ENCODE measurements at regions not wholly inside any gene's neighbourhood (a gene's known extent, or its start where the extent isn't known, plus 50 kb on each side); places are given as distances from the start of the nearest gene placed in this dataset.

DNA sequence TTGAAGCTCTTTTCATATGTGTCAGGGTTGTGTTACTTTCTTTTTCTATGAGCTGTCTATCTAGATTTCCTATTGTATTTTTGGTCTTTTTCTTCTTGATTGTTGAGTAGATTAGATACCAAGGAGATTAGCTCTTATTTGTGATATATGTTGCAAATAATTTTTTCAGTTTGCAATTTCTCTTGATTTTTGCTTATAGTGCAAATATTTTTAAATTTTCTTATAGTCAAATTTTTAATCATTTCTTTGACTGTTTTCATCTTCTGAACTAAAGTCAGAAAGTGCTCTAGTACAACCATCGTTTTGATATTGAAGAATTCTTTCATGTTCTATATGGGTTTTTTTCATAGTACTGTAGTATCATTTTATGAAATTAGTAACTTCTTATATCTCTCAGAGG lies 193.7 kb downstream of the OSTF1 start:
- no peak for TF ChIP-seq TAF1 (IDR thresholded peaks at IDR 0.05; ENCODE audit: low read depth)
- no peak for TF ChIP-seq EP300 (IDR thresholded peaks at IDR 0.05; ENCODE audit: borderline replicate concordance)
- no peak for TF ChIP-seq RAD21 (IDR thresholded peaks at IDR 0.05; ENCODE audit: low read depth)
- TF ChIP-seq, protein P1, sequence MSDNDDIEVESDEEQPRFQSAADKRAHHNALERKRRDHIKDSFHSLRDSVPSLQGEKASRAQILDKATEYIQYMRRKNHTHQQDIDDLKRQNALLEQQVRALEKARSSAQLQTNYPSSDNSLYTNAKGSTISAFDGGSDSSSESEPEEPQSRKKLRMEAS (IDR thresholded peaks at IDR 0.05) = no peak
- TF ChIP-seq ZBTB7A (IDR thresholded peaks at IDR 0.05; ENCODE audit: low read depth) = no peak
- TF ChIP-seq, protein P2, sequence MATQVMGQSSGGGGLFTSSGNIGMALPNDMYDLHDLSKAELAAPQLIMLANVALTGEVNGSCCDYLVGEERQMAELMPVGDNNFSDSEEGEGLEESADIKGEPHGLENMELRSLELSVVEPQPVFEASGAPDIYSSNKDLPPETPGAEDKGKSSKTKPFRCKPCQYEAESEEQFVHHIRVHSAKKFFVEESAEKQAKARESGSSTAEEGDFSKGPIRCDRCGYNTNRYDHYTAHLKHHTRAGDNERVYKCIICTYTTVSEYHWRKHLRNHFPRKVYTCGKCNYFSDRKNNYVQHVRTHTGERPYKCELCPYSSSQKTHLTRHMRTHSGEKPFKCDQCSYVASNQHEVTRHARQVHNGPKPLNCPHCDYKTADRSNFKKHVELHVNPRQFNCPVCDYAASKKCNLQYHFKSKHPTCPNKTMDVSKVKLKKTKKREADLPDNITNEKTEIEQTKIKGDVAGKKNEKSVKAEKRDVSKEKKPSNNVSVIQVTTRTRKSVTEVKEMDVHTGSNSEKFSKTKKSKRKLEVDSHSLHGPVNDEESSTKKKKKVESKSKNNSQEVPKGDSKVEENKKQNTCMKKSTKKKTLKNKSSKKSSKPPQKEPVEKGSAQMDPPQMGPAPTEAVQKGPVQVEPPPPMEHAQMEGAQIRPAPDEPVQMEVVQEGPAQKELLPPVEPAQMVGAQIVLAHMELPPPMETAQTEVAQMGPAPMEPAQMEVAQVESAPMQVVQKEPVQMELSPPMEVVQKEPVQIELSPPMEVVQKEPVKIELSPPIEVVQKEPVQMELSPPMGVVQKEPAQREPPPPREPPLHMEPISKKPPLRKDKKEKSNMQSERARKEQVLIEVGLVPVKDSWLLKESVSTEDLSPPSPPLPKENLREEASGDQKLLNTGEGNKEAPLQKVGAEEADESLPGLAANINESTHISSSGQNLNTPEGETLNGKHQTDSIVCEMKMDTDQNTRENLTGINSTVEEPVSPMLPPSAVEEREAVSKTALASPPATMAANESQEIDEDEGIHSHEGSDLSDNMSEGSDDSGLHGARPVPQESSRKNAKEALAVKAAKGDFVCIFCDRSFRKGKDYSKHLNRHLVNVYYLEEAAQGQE (IDR thresholded peaks at IDR 0.05; ENCODE audit: low read depth) = no peak
- no peak for TF ChIP-seq CREB1 (IDR thresholded peaks at IDR 0.05; ENCODE audit: low read depth)
- TF ChIP-seq EGR1 (IDR thresholded peaks at IDR 0.05) = no peak

Measured in Ishikawa (cell line).